Central memory CD8-positive, alpha-beta T cell (primary cell): ENCODE measurements at regions not wholly inside any gene's neighbourhood (a gene's known extent, or its start where the extent isn't known, plus 50 kb on each side); places are given as distances from the start of the nearest gene placed in this dataset.
"Not testable (repeated sequence)": the region's sequence is repeated elsewhere in the genome, so short reads cannot be mapped to it uniquely, and the experiment has no call there.

Source experiments
- ATAC-seq: fragments of 150-1000 bp; cut with Tn5 transposase; replicated peaks from 2 replicates; pipeline ENCODE4 v1.10.0; 2022; ENCODE audit warnings: mild to moderate bottlenecking, moderate FRiP score, moderate number of reproducible peaks; ENCODE audit not compliant: poor library complexity, severe bottlenecking; ENCODE audit errors: extremely low read depth
- DNase-seq, 2 donors: peaks; one replicate each; pipeline ENCODE4 v3.0.0; 2021; ENCODE audit warnings: low spot score in 2 of 2
- H3K27ac Mint-ChIP-seq: one replicate; pipeline ENCODE4 v1.8.0; 2022; ENCODE audit warnings: low read depth, mild to moderate bottlenecking, moderate library complexity, mixed read lengths
- H3K27me3 Mint-ChIP-seq: one replicate; pipeline ENCODE4 v1.8.0; 2022; ENCODE audit warnings: mixed read lengths
- H3K36me3 Mint-ChIP-seq: one replicate; pipeline ENCODE4 v1.8.0; 2022; ENCODE audit warnings: mild to moderate bottlenecking, moderate library complexity, mixed read lengths; ENCODE audit not compliant: insufficient read depth
- H3K4me1 Mint-ChIP-seq: one replicate; pipeline ENCODE4 v1.8.0; 2022; ENCODE audit warnings: mixed read lengths
- H3K4me3 Mint-ChIP-seq: one replicate; pipeline ENCODE4 v1.8.0; 2022; ENCODE audit warnings: mild to moderate bottlenecking, moderate library complexity, mixed read lengths
- H3K9me3 Mint-ChIP-seq: one replicate; pipeline ENCODE4 v1.8.0; 2022; ENCODE audit warnings: mixed read lengths

GRCh38 chr2:153420394-153420793, 58.2 kb downstream of the RPRM start:
- no peaks in the 10 kb centered on the region for H3K27me3 Mint-ChIP-seq
- no peak overlapping the region for H3K4me3 Mint-ChIP-seq
- DNase-seq (no peak), ATAC-seq (no peak)
- H3K36me3 Mint-ChIP-seq, result no peaks in the 10 kb centered on the region
- no peaks in the 10 kb centered on the region for H3K4me1 Mint-ChIP-seq
- H3K27ac Mint-ChIP-seq, result no peak overlapping the region
- peaks cover 11% of the 10 kb centered on the region for H3K9me3 Mint-ChIP-seq

GRCh38 chr2:153417077-153417476, 61.5 kb downstream of the RPRM start:
- Mint-ChIP-seq H3K4me3 (no peak overlapping the region), H3K36me3 (no peaks in the 10 kb centered on the region), H3K9me3 (peaks cover 9% of the 10 kb centered on the region), H3K4me1 (no peaks in the 10 kb centered on the region), H3K27me3 (no peaks in the 10 kb centered on the region), H3K27ac (no peak overlapping the region)
- DNase-seq (no peak), ATAC-seq (no peak)

- Mint-ChIP-seq H3K9me3 (peaks cover 5% of the 10 kb centered on the region), H3K27ac (no peak overlapping the region), H3K4me3 (no peak overlapping the region), H3K27me3 (no peaks in the 10 kb centered on the region), H3K4me1 (no peaks in the 10 kb centered on the region), H3K36me3 (no peaks in the 10 kb centered on the region)
- ATAC-seq (no peak), DNase-seq (no peak)
These were observed 62.5 kb downstream of the RPRM start for GRCh38 chr2:153416071-153416470.

GRCh38 chr2:153408710-153409385, 69.7 kb downstream of the RPRM start:
- Mint-ChIP-seq H3K27ac (no peak overlapping the region), H3K36me3 (no peaks in the 10 kb centered on the region), H3K27me3 (no peaks in the 10 kb centered on the region), H3K9me3 (peaks cover 6% of the 10 kb centered on the region), H3K4me1 (no peaks in the 10 kb centered on the region), H3K4me3 (no peak overlapping the region)
- DNase-seq, result no peak
- ATAC-seq, result no peak

- Mint-ChIP-seq H3K4me3 (no peak overlapping the region), H3K9me3 (peaks cover 6% of the 10 kb centered on the region), H3K27me3 (no peaks in the 10 kb centered on the region), H3K27ac (no peak overlapping the region), H3K36me3 (no peaks in the 10 kb centered on the region), H3K4me1 (no peaks in the 10 kb centered on the region)
- ATAC-seq, result no peak
- DNase-seq, result no peak
These were observed 73.4 kb downstream of the RPRM start for GRCh38 chr2:153405196-153405595.

GRCh38 chr2:153404792-153405191, 73.8 kb downstream of the RPRM start:
- Mint-ChIP-seq H3K4me1 (no peaks in the 10 kb centered on the region), H3K4me3 (no peak overlapping the region), H3K36me3 (no peaks in the 10 kb centered on the region), H3K27ac (no peak overlapping the region), H3K27me3 (no peaks in the 10 kb centered on the region), H3K9me3 (peaks cover 6% of the 10 kb centered on the region)
- DNase-seq, result no peak
- no peak for ATAC-seq

GRCh38 chr2:153403940-153404339, 74.6 kb downstream of the RPRM start:
- no peak for ATAC-seq
- Mint-ChIP-seq H3K9me3 (peaks cover 6% of the 10 kb centered on the region), H3K27me3 (no peaks in the 10 kb centered on the region), H3K4me3 (no peak overlapping the region), H3K36me3 (no peaks in the 10 kb centered on the region), H3K27ac (no peak overlapping the region), H3K4me1 (no peaks in the 10 kb centered on the region)
- DNase-seq, result no peak

- not testable (repeated sequence) for H3K4me1 Mint-ChIP-seq
These were observed 75.2 kb downstream of the RPRM start for GRCh38 chr2:153403352-153403751.

GRCh38 chr2:153394686-153395085, 83.9 kb downstream of the RPRM start:
- no peak for ATAC-seq
- Mint-ChIP-seq H3K27me3 (no peaks in the 10 kb centered on the region), H3K4me1 (no peaks in the 10 kb centered on the region), H3K27ac (no peak overlapping the region), H3K9me3 (no peaks in the 10 kb centered on the region), H3K4me3 (no peak overlapping the region), H3K36me3 (no peaks in the 10 kb centered on the region)
- no peak for DNase-seq

More at GRCh38 chr2:153403352-153403751, 75.2 kb downstream of the RPRM start:
- H3K27me3 Mint-ChIP-seq, ATAC-seq, H3K4me3 Mint-ChIP-seq, H3K9me3 Mint-ChIP-seq, H3K36me3 Mint-ChIP-seq, H3K27ac Mint-ChIP-seq, DNase-seq: not testable (repeated sequence)

GRCh38 chr2:153394247-153394646, 84.3 kb downstream of the RPRM start:
- no peak for ATAC-seq
- no peaks in the 10 kb centered on the region for H3K4me1 Mint-ChIP-seq
- no peaks in the 10 kb centered on the region for H3K9me3 Mint-ChIP-seq
- no peaks in the 10 kb centered on the region for H3K27me3 Mint-ChIP-seq
- H3K27ac Mint-ChIP-seq, result no peak overlapping the region
- no peak overlapping the region for H3K4me3 Mint-ChIP-seq
- DNase-seq, result no peak
- no peaks in the 10 kb centered on the region for H3K36me3 Mint-ChIP-seq

- no peaks in the 10 kb centered on the region for H3K36me3 Mint-ChIP-seq
- DNase-seq (no peak), ATAC-seq (no peak)
- no peak overlapping the region for H3K4me3 Mint-ChIP-seq
- no peaks in the 10 kb centered on the region for H3K9me3 Mint-ChIP-seq
- no peaks in the 10 kb centered on the region for H3K27me3 Mint-ChIP-seq
- no peak overlapping the region for H3K27ac Mint-ChIP-seq
- no peaks in the 10 kb centered on the region for H3K4me1 Mint-ChIP-seq
These were observed 85.0 kb downstream of the RPRM start for GRCh38 chr2:153393518-153393917.

GRCh38 chr2:153391131-153391530, 87.4 kb downstream of the RPRM start:
- H3K9me3 Mint-ChIP-seq, result no peaks in the 10 kb centered on the region
- no peak overlapping the region for H3K27ac Mint-ChIP-seq
- H3K4me1 Mint-ChIP-seq, result no peaks in the 10 kb centered on the region
- H3K27me3 Mint-ChIP-seq, result no peaks in the 10 kb centered on the region
- H3K4me3 Mint-ChIP-seq, result no peak overlapping the region
- no peak for ATAC-seq
- no peaks in the 10 kb centered on the region for H3K36me3 Mint-ChIP-seq
- DNase-seq, result no peak

- Mint-ChIP-seq H3K36me3 (no peaks in the 10 kb centered on the region), H3K27ac (no peak overlapping the region), H3K4me1 (no peaks in the 10 kb centered on the region), H3K4me3 (no peak overlapping the region), H3K9me3 (peaks cover 5% of the 10 kb centered on the region), H3K27me3 (no peaks in the 10 kb centered on the region)
- no peak for DNase-seq
- no peak for ATAC-seq
These were observed 90.3 kb downstream of the RPRM start for GRCh38 chr2:153388246-153388645.
